K562 (cell line): ENCODE measurements at regions not wholly inside any gene's neighbourhood (a gene's known extent, or its start where the extent isn't known, plus 50 kb on each side); places are given as distances from the start of the nearest gene placed in this dataset.
A peak's percentile ranks its signal among the peaks of the same experiment; 100 is the strongest.

Experiments
- EGR1 ChIP-seq: fragments of 450-650 bp; conservative IDR thresholded peaks from 2 replicates; pipeline ENCODE4 v1.6.1; 2017; ENCODE audit warnings: mild to moderate bottlenecking
- ELF2 ChIP-seq: fragments of 250-450 bp; sonication (Bioruptor Pico); IDR thresholded peaks from 2 replicates; pipeline ENCODE4 v1.5.0; 2021; ENCODE audit warnings: mild to moderate bottlenecking
- ETS1 ChIP-seq: conservative IDR thresholded peaks from 2 replicates; pipeline ENCODE4 v1.6.1; 2011; ENCODE audit warnings: low read depth, mild to moderate bottlenecking, low read length; ENCODE audit not compliant: control insufficient read depth
- FIP1L1 ChIP-seq: fragments of 200-400 bp; formaldehyde crosslinking; IDR thresholded peaks from 2 replicates; pipeline ENCODE4 v1.6.1; 2018; ENCODE audit warnings: mild to moderate bottlenecking, low read depth, low read length; ENCODE audit not compliant: poor library complexity, severe bottlenecking
- HINFP ChIP-seq: fragments of 450-650 bp; conservative IDR thresholded peaks from 2 replicates; pipeline ENCODE4 v1.6.1; 2016; ENCODE audit warnings: missing genetic modification characterization, low read depth, mild to moderate bottlenecking, control low read depth, missing compliant biosample characterization
- LCOR ChIP-seq: sonication (generic); formaldehyde crosslinking; IDR thresholded peaks from 2 replicates; pipeline ENCODE4 v1.8.0; 2022; ENCODE audit warnings: mild to moderate bottlenecking, missing genetic modification reagents
- MEF2D ChIP-seq: conservative IDR thresholded peaks from 2 replicates; pipeline ENCODE4 v1.6.1; 2016; ENCODE audit warnings: low read depth, missing genetic modification characterization, missing compliant biosample characterization
- NELFE ChIP-seq: IDR thresholded peaks from 2 replicates; pipeline ENCODE4 v1.6.1; 2011; ENCODE audit warnings: mild to moderate bottlenecking; ENCODE audit not compliant: insufficient read depth, insufficient read length
- NFIX ChIP-seq: fragments of 250-450 bp; sonication (Bioruptor Pico); IDR thresholded peaks from 2 replicates; pipeline ENCODE4 v1.4.0; 2020; ENCODE audit warnings: low read depth, mild to moderate bottlenecking, moderate library complexity
- RFX5 ChIP-seq: IDR thresholded peaks from 2 replicates; pipeline ENCODE4 v1.6.1; 2011; ENCODE audit warnings: low read depth, mild to moderate bottlenecking, improper control_type of control experiment, low read length
- SMAD3 ChIP-seq: fragments of 450-650 bp; formaldehyde crosslinking; conservative IDR thresholded peaks from 2 replicates; pipeline ENCODE4 v1.4.0; 2020; ENCODE audit warnings: mild to moderate bottlenecking
- STAT6 ChIP-seq: sonication (generic); formaldehyde crosslinking; IDR thresholded peaks from 2 replicates; pipeline ENCODE4 v1.8.1; 2023; ENCODE audit warnings: mild to moderate bottlenecking, missing genetic modification reagents
- TAF15 ChIP-seq: fragments of 200-400 bp; formaldehyde crosslinking; IDR thresholded peaks from 2 replicates; pipeline ENCODE4 v1.6.1; 2017; ENCODE audit warnings: mild to moderate bottlenecking, low read depth, low read length, moderate library complexity
- ZC3H4 ChIP-seq: sonication (generic); formaldehyde crosslinking; IDR thresholded peaks from 2 replicates; pipeline ENCODE4 v1.9.0; 2021; ENCODE audit warnings: missing genetic modification reagents, borderline replicate concordance
- ZNF311 ChIP-seq: fragments of 250-450 bp; sonication (Bioruptor Pico); IDR thresholded peaks from 2 replicates; pipeline ENCODE4 v1.4.0; 2020; ENCODE audit warnings: mild to moderate bottlenecking, moderate library complexity
- ZNF316 ChIP-seq: fragments of 450-650 bp; IDR thresholded peaks from 2 replicates; pipeline ENCODE4 v1.6.1; 2016
- ZNF408 ChIP-seq: fragments of 250-450 bp; sonication (Bioruptor Pico); IDR thresholded peaks from 2 replicates; pipeline ENCODE4 v1.4.0; 2020; ENCODE audit warnings: low read depth, mild to moderate bottlenecking, moderate library complexity
- ZNF57 ChIP-seq: fragments of 450-650 bp; formaldehyde crosslinking; IDR thresholded peaks from 2 replicates; pipeline ENCODE4 v1.4.0; 2020; ENCODE audit warnings: mild to moderate bottlenecking, moderate library complexity
- TF ChIP-seq, protein P1 (sequence below), 3 experiments: fragments of 200-800 bp in 1 of 3; fragments of 250-450 bp in 1 of 3; fragments of 450-650 bp in 1 of 3; sonication (Bioruptor Pico) in 1 of 3; sonication (Bioruptor generic) in 1 of 3; formaldehyde crosslinking in 1 of 3; IDR thresholded peaks; 2 replicates each; pipeline versions ENCODE4 v1.6.1 to v1.8.0; 2016 to 2022; ENCODE audit warnings: mild to moderate bottlenecking in 2 of 3, missing genetic modification characterization in 2 of 3, missing compliant biosample characterization in 1 of 3, moderate library complexity in 1 of 3

DNA sequence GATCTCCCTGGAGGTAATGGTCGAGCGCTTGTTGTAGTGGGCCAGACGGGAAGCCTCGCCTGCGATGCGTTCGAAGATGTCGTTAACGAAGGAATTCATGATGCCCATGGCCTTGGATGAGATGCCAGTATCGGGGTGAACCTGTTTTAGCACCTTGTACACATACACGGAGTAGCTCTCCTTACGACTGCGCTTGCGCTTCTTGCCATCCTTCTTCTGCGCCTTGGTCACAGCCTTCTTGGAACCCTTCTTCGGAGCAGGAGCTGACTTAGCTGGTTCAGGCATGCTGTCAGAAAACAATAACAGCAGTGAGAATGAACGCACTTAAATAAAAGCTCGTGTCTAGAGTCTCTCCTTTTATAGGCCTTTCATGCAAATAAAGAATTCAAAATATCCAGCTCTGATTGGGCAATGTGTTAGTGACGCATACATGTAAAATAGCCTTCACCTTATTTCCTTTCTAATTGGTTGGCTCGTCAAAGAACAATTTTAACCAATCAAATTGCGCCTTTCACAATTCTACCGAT lies 129.2 kb downstream of the HFE start (continued):
- TF ChIP-seq STAT6 (CRISPR knock-in tag): peak; percentile 91; the same call in 1 of the 2 replicates
- no peak for TF ChIP-seq ELF2 (CRISPR knock-in tag)
- peak; percentile 97 for TF ChIP-seq FIP1L1
- TF ChIP-seq ZNF311 (CRISPR knock-in tag): no peak
- peak; percentile 86 for TF ChIP-seq RFX5
- peak; percentile 65 for TF ChIP-seq ZNF316
- no peak for TF ChIP-seq HINFP
- TF ChIP-seq EGR1: no peak
- TF ChIP-seq SMAD3 (CRISPR knock-in tag): no peak
- no peak for TF ChIP-seq NFIX (CRISPR knock-in tag)
- TF ChIP-seq, protein P1, sequence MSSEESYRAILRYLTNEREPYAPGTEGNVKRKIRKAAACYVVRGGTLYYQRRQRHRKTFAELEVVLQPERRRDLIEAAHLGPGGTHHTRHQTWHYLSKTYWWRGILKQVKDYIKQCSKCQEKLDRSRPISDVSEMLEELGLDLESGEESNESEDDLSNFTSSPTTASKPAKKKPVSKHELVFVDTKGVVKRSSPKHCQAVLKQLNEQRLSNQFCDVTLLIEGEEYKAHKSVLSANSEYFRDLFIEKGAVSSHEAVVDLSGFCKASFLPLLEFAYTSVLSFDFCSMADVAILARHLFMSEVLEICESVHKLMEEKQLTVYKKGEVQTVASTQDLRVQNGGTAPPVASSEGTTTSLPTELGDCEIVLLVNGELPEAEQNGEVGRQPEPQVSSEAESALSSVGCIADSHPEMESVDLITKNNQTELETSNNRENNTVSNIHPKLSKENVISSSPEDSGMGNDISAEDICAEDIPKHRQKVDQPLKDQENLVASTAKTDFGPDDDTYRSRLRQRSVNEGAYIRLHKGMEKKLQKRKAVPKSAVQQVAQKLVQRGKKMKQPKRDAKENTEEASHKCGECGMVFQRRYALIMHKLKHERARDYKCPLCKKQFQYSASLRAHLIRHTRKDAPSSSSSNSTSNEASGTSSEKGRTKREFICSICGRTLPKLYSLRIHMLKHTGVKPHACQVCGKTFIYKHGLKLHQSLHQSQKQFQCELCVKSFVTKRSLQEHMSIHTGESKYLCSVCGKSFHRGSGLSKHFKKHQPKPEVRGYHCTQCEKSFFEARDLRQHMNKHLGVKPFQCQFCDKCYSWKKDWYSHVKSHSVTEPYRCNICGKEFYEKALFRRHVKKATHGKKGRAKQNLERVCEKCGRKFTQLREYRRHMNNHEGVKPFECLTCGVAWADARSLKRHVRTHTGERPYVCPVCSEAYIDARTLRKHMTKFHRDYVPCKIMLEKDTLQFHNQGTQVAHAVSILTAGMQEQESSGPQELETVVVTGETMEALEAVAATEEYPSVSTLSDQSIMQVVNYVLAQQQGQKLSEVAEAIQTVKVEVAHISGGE (CRISPR knock-in tag; IDR thresholded peaks at IDR 0.05): peak in 1 of 3 experiments; percentile 54; a peak in 1 of 6 replicates
- TF ChIP-seq ETS1: peak; percentile 92
- TF ChIP-seq ZC3H4 (CRISPR knock-in tag): peak; percentile 100
- peak; percentile 92; the same call in 1 of the 2 replicates for TF ChIP-seq TAF15
- TF ChIP-seq ZNF408 (CRISPR knock-in tag): no peak
- no peak for TF ChIP-seq MEF2D (tag)
- TF ChIP-seq NELFE: peak; percentile 93
- TF ChIP-seq ZNF57: 0 out of 2 replicates have a peak, but pooled peaks have one; percentile 54
- peak; percentile 55 for TF ChIP-seq LCOR (CRISPR knock-in tag)
